HFF-Myc (cell line): ENCODE measurements at regions not wholly inside any gene's neighbourhood (a gene's known extent, or its start where the extent isn't known, plus 50 kb on each side); places are given as distances from the start of the nearest gene placed in this dataset.

ENCODE experiments used
- DNase-seq: peaks from one replicate; pipeline ENCODE4 v3.0.0-alpha.2; 2011; ENCODE audit warnings: low read depth; ENCODE audit errors: extremely low read depth
- H3K4me3 ChIP-seq: replicated peaks from 2 replicates; pipeline ENCODE4 v1.5.1; 2011; ENCODE audit warnings: low read depth, mild to moderate bottlenecking, control low read depth, low read length
- CTCF ChIP-seq: IDR thresholded peaks from 2 replicates; pipeline ENCODE4 v1.5.1; 2012; ENCODE audit warnings: mild to moderate bottlenecking, low read depth, low read length, control low read depth; ENCODE audit errors: missing control alignments

- peak; percentile 72 for DNase-seq
- no peak overlapping the region for H3K4me3 ChIP-seq
- TF ChIP-seq CTCF = no peak
Observed at GRCh38 chr6:140178935-140179334, 804.5 kb upstream of the CITED2 start.

DNA sequence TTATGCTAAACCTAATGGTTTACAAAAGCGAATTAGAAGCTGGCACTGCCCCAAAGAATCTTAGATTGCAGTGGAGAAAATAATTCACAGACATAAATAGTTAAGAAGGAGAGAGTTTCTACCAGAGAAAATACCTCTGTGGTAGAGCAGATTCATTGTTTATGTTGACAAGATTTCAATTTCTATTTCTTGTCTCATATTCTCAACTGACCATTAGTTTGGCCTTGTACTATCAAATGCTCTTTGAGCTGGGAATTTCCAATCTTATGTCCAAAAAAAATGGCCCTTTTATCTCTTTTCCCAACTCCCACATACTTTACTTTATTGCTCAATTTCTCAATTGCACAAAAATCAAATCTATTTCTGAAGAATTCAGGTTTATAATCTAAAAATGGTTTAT lies 804.1 kb upstream of the CITED2 start:
- no peak for TF ChIP-seq CTCF
- H3K4me3 ChIP-seq = no peak overlapping the region
- peak; percentile 42 for DNase-seq

DNA sequence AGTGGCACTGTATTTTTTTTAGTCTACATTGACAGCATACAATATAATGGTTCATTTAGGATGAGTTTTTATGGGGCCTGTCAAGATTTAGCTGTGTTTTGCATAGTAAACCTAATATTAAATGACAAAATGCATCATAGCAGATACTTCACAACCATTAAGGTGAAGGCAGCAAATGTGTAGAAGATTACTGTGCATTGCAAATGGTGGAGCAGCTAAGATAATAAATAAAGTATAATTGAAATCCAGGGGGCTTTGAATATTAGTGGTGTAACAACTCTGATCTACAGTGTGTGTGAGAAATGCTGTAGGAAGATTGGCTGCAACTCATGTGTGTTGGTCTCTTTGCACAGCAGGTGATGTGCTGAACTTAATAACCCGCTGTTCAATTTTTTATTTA lies 801.9 kb upstream of the CITED2 start:
- no peak for DNase-seq
- no peak for TF ChIP-seq CTCF
- H3K4me3 ChIP-seq = no peak overlapping the region

DNA sequence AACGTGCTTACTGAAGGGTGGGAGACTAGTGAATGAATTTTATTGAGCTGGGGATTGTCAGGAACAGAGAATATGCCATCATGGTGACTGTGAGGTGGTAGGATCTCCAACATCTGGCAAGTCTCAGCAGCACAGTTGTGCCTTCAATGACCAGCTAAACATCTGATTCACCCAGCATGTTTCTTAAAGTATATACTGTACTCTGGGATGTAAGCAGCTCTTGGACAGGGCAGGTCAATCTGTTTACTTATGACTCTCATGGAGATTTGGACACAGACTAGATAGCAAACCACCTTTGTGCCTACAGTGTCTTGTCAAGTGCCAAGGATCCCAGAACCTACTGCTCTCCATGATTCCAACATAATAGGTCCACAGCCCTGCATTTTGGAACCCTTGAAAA lies 801.0 kb upstream of the CITED2 start:
- H3K4me3 ChIP-seq = no peak overlapping the region
- DNase-seq = no peak
- no peak for TF ChIP-seq CTCF

GRCh38 chr6:140174524-140174923 lies 800.1 kb upstream of the CITED2 start:
- peak; percentile 90 for DNase-seq
- no peak for TF ChIP-seq CTCF
- H3K4me3 ChIP-seq = no peak overlapping the region

DNA sequence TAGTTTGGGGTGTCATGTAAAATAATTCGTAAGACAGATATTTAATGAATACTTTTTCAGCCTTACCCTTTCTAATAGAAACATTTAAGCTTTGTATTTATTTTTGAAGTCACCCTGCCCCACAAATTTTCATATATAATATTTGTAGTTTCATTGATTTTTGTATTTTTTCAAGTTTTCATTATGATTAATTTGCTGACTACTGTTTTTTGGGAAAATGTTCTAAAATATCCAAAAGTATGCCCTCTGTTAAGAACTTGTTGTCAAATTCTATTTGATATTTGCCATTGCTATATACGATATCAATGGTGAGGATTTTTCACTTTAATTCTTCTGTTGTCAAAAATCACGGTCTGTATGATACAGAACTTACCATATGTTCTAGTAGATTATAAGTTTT lies 793.9 kb upstream of the CITED2 start:
- DNase-seq = no peak
- no peak for TF ChIP-seq CTCF
- no peak overlapping the region for H3K4me3 ChIP-seq

- DNase-seq = no peak
- H3K4me3 ChIP-seq = no peak overlapping the region
- TF ChIP-seq CTCF = no peak
Observed at GRCh38 chr6:140160909-140161308, 786.5 kb upstream of the CITED2 start.
